Jurkat, Clone E6-1 (cell line): ENCODE measurements at regions not wholly inside any gene's neighbourhood (a gene's known extent, or its start where the extent isn't known, plus 50 kb on each side); places are given as distances from the start of the nearest gene placed in this dataset.
"Not testable (repeated sequence)": the region's sequence is repeated elsewhere in the genome, so short reads cannot be mapped to it uniquely, and the experiment has no call there.

Experiments
- DNase-seq: peaks from one replicate; pipeline ENCODE4 v3.0.0-alpha.2; 2011; ENCODE audit warnings: low read depth, low spot score
- H3K4me3 ChIP-seq: 2 replicates; pipeline ENCODE4 v1.5.1; 2011; ENCODE audit warnings: mild to moderate bottlenecking, low read length, control low read depth, moderate library complexity

GRCh38 chr1:239155466-239156091 lies 230.8 kb upstream of the CHRM3 start:
- H3K4me3 ChIP-seq: no peak overlapping the region
- no peak for DNase-seq

DNA sequence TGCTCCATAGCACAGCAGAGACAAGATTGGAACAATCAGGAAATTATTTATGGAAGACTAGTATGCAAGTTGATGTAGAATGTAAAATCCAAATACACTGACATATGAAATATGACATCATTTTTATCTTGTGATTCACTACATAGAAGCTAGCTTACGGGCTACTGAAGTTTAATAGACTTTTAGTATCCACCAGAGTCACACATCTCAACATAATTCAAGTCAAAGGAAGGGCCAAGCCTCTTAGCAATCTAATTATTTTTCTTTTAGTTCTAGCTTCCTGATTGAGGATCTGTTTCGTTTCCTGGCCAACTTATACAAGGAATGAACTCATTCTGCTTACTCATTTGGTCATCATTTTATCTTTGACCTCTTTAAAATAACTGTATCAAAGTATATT lies 234.4 kb upstream of the CHRM3 start:
- no peak for DNase-seq
- no peak overlapping the region for H3K4me3 ChIP-seq

- DNase-seq: no peak
- no peak overlapping the region for H3K4me3 ChIP-seq
Measured at GRCh38 chr1:239140968-239141367, 245.4 kb upstream of the CHRM3 start.

- no peak for DNase-seq
- no peak overlapping the region for H3K4me3 ChIP-seq
Measured at GRCh38 chr1:239139801-239140200, 246.6 kb upstream of the CHRM3 start.

DNA sequence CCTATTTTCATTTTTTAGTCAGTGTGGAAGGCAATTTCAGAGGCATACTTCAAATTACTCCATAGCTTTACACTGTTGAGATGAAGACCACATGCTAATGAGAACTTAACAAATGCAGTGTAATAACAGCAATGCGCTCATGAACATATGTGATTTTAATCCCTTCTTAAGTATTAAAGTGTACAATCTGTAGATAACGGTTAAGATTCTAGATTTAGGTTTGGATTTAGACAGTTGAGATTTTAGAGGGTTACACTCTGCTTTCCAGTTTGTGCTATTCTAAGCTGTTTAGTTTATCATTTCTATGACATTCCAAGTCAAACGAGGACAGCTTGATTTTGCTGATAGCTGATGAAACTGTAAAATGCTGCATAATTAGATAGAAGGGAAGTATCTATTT lies 257.8 kb upstream of the CHRM3 start:
- no peak for DNase-seq
- H3K4me3 ChIP-seq: no peak overlapping the region

DNA sequence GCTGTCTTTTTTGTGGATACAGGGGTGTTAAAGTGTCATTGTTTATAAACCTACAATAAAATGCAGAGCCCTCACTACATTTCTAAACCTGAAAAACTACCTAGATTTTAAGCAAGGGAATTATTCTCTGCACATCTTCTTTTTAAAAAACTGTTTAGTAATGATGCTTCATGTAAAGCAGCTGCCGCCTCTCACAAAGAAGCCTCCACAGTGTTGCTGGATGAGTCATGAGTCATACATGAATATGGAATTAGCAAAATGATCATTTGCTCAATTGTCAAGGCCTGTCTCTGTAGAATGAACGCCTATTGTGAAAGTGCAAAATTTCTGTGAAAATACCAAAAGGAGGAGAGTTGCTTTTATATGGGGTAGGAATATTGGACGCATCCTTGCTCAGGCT lies 259.5 kb upstream of the CHRM3 start:
- no peak for DNase-seq
- H3K4me3 ChIP-seq: no peak overlapping the region

DNA sequence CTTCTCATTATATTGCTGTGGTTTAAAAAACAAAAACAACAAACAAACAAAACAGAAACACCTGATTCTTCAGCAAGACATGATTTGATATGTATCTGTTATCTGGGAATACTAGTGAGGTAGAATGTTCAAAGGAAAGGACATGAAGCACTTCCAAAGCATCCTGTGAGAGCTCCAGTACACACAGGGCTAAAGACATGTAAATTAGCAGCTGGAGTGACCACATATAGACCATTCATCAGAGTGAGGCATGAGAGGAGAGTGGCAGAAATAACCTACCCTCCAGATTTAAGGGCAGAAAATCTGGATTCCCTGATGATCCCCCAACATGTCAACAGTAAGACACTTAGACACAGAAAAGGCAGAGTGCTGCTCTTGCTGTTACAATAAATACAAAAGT lies 260.5 kb upstream of the CHRM3 start:
- H3K4me3 ChIP-seq: no peak overlapping the region
- no peak for DNase-seq

DNA sequence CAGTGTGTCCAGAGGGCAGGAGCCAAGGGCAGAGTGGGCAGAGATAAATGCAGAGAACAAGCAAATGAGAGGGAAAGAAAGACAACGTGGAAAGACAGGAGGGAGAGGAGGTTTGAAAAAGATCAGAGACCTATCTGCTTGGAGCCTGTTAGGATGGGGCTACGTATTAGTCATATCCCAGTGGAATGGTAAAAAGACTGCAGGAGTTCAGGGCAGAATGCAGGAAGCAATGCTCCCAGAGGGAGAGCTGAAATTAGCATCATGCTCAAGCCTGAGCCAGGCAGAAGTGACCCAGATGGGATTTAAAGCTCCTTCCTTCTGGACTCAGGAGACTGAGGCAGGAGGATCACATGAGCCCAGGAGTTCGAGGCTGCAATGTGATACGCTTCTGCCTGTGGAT lies 261.3 kb upstream of the CHRM3 start:
- DNase-seq: no peak

GRCh38 chr1:239123260-239123659 lies 263.1 kb upstream of the CHRM3 start:
- DNase-seq: no peak
- no peak overlapping the region for H3K4me3 ChIP-seq

More for the DNA sequence above, 261.3 kb upstream of the CHRM3 start:
- no peak overlapping the region for H3K4me3 ChIP-seq

DNA sequence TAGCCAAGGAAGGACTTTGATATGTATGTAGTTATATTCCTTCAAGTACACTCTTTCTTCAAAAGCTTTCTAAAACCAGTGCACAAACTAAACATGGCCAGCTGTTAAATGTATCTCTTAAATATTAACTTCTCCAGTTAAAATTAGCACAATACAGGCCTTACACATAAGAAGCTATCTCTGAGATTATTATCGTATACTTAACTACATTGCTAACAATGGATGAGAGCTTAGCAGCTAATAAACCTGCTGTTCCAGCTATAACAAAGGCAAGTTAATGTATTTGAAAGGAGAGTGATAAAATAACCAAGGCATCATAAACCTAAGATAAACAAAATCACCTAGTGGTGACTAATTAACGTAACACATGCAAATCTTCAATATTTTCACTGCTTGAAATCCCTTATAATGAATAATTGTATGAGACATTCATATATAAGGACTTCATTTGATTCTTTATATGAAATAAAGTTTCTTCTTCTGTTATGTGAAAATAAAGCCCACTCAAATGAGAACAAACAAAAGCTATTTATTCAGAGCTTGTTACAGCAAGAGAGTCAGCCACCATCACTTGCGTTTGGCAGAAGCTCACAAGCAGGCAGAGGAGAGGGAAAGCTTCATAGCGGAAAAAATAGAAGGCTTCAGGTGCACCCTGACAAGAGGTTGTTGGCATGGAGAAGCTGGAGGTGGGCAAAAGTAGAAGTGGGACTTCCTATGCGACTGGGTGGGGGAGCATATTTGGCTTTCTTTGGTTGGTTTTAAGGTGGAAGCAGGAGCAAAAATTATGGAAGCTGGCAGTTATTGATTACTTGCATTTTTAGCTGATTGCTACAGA lies 274.1 kb upstream of the CHRM3 start:
- no peak for DNase-seq

GRCh38 chr1:239107676-239108075 lies 278.7 kb upstream of the CHRM3 start:
- DNase-seq: no peak
- H3K4me3 ChIP-seq: no peak overlapping the region

More for the DNA sequence above, 274.1 kb upstream of the CHRM3 start:
- no peak overlapping the region for H3K4me3 ChIP-seq

DNA sequence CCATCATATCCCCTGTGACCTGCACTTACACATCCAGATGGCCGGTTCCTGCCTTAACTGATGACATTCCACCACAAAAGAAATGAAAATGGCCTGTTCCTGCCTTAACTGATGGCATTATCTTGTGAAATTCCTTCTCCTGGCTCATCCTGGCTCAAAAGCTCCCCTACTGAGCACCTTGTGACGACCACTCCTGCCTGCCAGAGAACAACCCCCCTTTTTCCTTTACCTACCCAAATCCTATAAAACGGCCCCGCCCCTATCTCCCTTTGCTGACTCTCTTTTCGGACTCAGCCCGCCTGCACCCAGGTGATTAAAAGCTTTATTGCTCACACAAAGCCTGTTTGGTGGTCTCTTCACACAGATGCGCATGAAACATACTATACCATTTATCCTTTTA lies 279.7 kb upstream of the CHRM3 start:
- H3K4me3 ChIP-seq, DNase-seq: not testable (repeated sequence)

DNA sequence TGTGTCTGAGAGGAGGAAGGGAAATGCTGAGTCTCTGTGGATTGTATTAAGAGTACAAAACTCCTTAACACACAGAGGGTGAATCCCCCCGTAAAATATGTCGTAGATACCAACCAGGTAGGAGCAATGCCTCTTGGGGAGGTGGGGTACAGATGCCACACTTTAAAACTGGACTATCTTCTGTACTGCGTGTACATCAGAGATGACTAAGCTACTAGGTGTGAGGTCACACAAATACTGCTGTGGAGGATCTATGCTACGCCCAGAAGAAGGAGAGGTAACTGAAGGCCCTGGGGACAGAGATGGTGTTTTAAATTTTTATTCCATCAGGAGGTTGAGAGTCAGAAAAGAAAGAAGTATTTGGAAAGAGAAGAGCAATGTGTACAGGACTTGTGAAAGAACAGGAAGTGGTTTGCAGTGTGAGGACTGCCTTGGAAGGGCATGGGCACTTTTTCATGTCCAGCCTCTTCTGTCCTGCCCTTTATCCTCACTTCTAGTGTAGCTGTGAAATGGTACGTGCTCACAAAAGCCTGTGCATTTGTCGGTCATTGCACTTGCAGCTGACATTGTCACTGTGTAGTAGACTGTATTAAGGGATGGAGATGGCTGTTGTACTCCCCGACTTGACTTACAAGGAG lies 287.8 kb upstream of the CHRM3 start:
- no peak overlapping the region for H3K4me3 ChIP-seq
- DNase-seq: no peak

- no peak for DNase-seq
- no peak overlapping the region for H3K4me3 ChIP-seq
Measured at GRCh38 chr1:239091537-239091936, 294.8 kb upstream of the CHRM3 start.

DNA sequence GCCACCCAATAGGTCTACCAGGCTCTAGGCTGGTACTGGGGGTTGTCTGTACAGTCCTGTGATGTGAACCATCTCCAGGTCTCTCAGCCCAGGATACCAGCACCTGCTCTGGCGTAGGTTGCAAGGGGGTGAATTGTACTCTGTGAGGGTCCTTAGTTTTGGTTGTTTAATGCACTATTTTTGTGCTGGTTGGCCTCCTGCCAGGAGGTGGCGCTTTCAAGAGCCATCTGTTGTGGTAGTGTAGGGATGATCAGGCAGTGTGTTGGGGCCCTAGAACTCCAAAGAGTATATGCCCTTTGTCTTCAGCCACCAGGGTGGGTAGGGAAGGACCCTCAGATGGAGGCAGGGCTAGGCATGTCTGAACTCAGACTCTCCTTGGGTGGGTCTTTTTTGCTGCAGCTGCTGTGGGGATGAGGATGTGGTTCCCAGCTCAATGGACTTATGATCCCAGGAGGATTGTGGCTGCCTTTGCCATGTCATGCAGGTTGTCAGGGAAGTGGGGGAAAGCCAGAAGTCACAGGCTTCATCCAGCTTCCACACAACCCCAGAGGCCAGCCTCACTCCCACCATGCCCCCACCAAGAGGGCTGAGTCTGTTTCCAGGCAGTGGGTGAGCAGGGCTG lies 301.8 kb upstream of the CHRM3 start:
- no peak overlapping the region for H3K4me3 ChIP-seq
- no peak for DNase-seq

GRCh38 chr1:239081947-239082346 lies 304.4 kb upstream of the CHRM3 start:
- not testable (repeated sequence) for DNase-seq, H3K4me3 ChIP-seq

DNA sequence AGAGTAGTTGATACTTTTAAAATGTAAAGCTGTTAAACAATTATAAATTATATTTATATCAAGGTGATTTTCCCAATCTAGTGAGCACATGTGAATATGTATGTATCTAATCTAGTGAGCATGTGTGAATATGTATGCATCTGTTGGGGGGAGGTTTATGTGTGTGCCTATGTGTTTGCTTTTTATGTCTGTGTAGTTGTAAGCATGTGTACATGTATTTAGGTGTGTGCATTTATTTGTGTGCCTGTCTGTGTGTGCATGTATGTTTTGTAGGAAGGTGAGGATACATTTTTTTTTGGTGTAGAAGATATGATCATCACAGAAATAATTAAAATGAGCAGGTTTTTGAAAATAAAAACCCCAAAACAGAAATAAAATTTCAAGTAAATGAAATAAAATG lies 318.9 kb upstream of the CHRM3 start:
- no peak for DNase-seq

GRCh38 chr1:239067058-239067457 lies 319.3 kb upstream of the CHRM3 start:
- DNase-seq: no peak
- no peak overlapping the region for H3K4me3 ChIP-seq

More for the DNA sequence above, 318.9 kb upstream of the CHRM3 start:
- H3K4me3 ChIP-seq: no peak overlapping the region

- no peak for DNase-seq
- H3K4me3 ChIP-seq: no peak overlapping the region
Measured at GRCh38 chr1:239061770-239062169, 324.6 kb upstream of the CHRM3 start.

- no peak for DNase-seq
- no peak overlapping the region for H3K4me3 ChIP-seq
Measured at GRCh38 chr1:239058190-239058589, 328.2 kb upstream of the CHRM3 start.
